BJ (cell line): ENCODE measurements at regions not wholly inside any gene's neighbourhood (a gene's known extent, or its start where the extent isn't known, plus 50 kb on each side); places are given as distances from the start of the nearest gene placed in this dataset.
"Not testable (repeated sequence)": the region's sequence is repeated elsewhere in the genome, so short reads cannot be mapped to it uniquely, and the experiment has no call there.

Source experiments
- CTCF ChIA-PET: fragments of 350-600 bp; formaldehyde crosslinking; extraction: SDS; loops from one replicate; lab custom pipeline; 2021; ENCODE audit warnings: antibody characterized with exemption, inconsistent platforms; lab: Yijun Ruan, JAX
- POLR2A ChIA-PET: fragments of 300-600 bp; sonication (Branson Sonifier 250); formaldehyde crosslinking; extraction: SDS; loops from one replicate; lab custom pipeline; 2021; ENCODE audit warnings: antibody characterized with exemption; lab: Charles Lee
- DNase-seq: peaks from one replicate; pipeline ENCODE4 v3.0.0-alpha.2; 2011; ENCODE audit warnings: low read depth
- H3K27me3 ChIP-seq: 2 replicates; pipeline ENCODE4 v1.6.0; 2011; ENCODE audit warnings: low read length; ENCODE audit not compliant: control insufficient read depth, insufficient read depth
- H3K36me3 ChIP-seq: 2 replicates; pipeline ENCODE4 v1.5.1; 2011; ENCODE audit warnings: low read length; ENCODE audit not compliant: control insufficient read depth, insufficient read depth
- H3K4me3 ChIP-seq: 2 replicates; pipeline ENCODE4 v1.5.1; 2011; ENCODE audit warnings: low read depth, mild to moderate bottlenecking, control low read depth, low read length
- TF ChIP-seq, protein P1 (sequence below): IDR thresholded peaks from 2 replicates; pipeline ENCODE4 v1.5.1; 2011; ENCODE audit warnings: low read depth, mild to moderate bottlenecking, control low read depth, inconsistent platforms, low read length, moderate library complexity; ENCODE audit not compliant: insufficient read depth

- Histone ChIP-seq H3K4me3 (no peak overlapping the region), H3K36me3 (no peaks in the 10 kb centered on the region), H3K27me3 (peaks cover 3% of the 10 kb centered on the region)
- ChIA-PET CTCF (interaction anchor here (1.5 kb wide), 1 partner anchor 12 kb away, joined by 3 read pairs; no protein-coding TSS in a partner anchor), POLR2A (no interaction called here)
- TF ChIP-seq, protein P1, sequence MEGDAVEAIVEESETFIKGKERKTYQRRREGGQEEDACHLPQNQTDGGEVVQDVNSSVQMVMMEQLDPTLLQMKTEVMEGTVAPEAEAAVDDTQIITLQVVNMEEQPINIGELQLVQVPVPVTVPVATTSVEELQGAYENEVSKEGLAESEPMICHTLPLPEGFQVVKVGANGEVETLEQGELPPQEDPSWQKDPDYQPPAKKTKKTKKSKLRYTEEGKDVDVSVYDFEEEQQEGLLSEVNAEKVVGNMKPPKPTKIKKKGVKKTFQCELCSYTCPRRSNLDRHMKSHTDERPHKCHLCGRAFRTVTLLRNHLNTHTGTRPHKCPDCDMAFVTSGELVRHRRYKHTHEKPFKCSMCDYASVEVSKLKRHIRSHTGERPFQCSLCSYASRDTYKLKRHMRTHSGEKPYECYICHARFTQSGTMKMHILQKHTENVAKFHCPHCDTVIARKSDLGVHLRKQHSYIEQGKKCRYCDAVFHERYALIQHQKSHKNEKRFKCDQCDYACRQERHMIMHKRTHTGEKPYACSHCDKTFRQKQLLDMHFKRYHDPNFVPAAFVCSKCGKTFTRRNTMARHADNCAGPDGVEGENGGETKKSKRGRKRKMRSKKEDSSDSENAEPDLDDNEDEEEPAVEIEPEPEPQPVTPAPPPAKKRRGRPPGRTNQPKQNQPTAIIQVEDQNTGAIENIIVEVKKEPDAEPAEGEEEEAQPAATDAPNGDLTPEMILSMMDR: no peak
- no peak for DNase-seq
Observed at GRCh38 chr2:47697000-47697601, 85.8 kb upstream of the MSH6 start.

DNA sequence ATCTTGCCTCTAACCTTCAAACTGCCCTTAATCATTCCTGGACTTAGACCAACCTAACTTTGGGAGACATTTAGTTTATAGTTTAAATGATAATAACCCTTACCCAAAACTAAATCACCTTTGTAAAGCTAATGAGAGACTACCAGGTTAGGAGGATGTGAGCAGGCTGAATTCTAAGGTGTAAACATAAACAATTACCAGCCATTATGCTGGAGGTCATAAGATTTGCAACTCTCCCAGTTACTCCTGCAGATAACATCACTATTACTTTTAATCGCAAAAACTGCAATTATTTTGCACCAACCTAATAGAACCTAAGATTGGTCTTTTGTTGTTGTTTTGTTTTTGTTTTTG is 86.5 kb upstream of the MSH6 start:
- Histone ChIP-seq H3K4me3 (no peak overlapping the region), H3K36me3 (no peaks in the 10 kb centered on the region), H3K27me3 (peaks cover 3% of the 10 kb centered on the region)
- POLR2A ChIA-PET: no interaction called here
- TF ChIP-seq, protein P1: no peak
- CTCF ChIA-PET: interaction anchor here (1.5 kb wide), 1 partner anchor 11 kb away, joined by 3 read pairs; no protein-coding TSS in a partner anchor
- DNase-seq: no peak

DNA sequence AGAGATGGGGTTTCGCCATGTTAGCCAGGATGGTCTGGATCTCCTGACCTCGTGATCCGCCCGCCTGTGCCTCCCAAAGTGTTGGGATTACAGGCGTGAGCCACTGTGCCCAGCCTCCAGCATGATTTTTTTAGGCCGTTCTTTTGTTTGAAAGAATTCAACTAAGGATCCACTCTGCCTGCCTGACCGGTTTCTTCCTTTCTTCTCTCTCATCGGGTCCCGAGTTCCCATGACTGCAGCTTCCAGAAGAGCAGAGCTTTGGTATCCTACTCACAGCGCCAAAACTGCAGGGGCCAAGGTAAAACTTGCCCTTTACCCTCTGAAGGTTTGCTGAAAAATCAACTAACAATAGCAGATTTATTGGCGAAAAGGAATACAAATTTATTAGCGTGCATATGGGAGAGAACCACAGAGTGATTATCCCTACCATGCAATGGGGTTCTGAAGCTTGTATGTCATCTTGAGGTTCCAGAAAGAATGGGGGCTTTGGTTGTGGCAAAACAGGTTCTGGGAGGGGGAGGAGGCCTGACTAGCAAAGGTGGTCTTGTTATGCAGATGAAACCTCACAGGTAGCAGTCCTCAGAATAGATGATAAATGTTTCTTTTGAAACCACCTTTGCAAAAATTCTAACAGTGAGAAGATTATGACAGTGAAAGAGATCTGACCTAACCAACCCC is 87.0 kb upstream of the MSH6 start:
- DNase-seq: no peak
- H3K36me3 ChIP-seq: no peaks in the 10 kb centered on the region
- H3K27me3 ChIP-seq: peaks cover 3% of the 10 kb centered on the region
- H3K4me3 ChIP-seq: no peak overlapping the region
- ChIA-PET POLR2A (no interaction called here), CTCF (interaction anchor here (1.5 kb wide), 1 partner anchor 11 kb away, joined by 3 read pairs; no protein-coding TSS in a partner anchor)
- TF ChIP-seq, protein P1: no peak

- POLR2A ChIA-PET: not testable (repeated sequence)
- CTCF ChIA-PET: interaction anchor here (0.6 kb wide), 1 partner anchor 38 kb away, joined by 3 read pairs; no protein-coding TSS in a partner anchor
Observed at GRCh38 chr2:47694451-47694850, 88.5 kb upstream of the MSH6 start.

GRCh38 chr2:47690706-47691325 is 92.1 kb upstream of the MSH6 start:
- CTCF ChIA-PET, DNase-seq: not testable (repeated sequence)

More at GRCh38 chr2:47694451-47694850, 88.5 kb upstream of the MSH6 start:
- not testable (repeated sequence) for H3K36me3 ChIP-seq, H3K4me3 ChIP-seq, DNase-seq, H3K27me3 ChIP-seq

GRCh38 chr2:47690132-47690531 is 92.8 kb upstream of the MSH6 start:
- no peak for DNase-seq
- POLR2A ChIA-PET: no interaction called here
- Histone ChIP-seq H3K36me3 (no peaks in the 10 kb centered on the region), H3K27me3 (peaks cover 3% of the 10 kb centered on the region), H3K4me3 (no peak overlapping the region)
- TF ChIP-seq, protein P1: no peak
- CTCF ChIA-PET: no interaction called here

More at GRCh38 chr2:47690706-47691325, 92.1 kb upstream of the MSH6 start:
- H3K4me3 ChIP-seq, H3K27me3 ChIP-seq, POLR2A ChIA-PET, H3K36me3 ChIP-seq: not testable (repeated sequence)

DNA sequence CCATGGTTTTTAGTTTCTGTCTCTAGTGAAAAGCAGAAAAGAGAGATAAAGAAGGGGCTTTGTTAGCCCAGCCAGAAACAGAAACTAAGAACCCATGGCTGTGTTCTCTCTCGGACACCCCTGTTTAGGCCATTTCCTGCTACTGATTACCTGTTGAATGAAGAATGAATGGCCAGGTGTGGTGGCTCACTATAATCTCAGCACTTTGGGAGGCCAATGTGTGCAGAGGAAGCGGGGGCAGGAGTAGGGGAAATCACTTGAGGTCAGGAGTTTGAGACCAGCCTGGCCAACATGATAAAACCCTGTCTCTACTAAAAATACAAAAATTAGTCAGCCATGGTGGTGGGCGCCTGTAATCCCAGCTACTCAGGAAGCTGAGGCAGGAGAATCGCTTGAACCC is 93.8 kb upstream of the MSH6 start:
- H3K36me3 ChIP-seq, H3K27me3 ChIP-seq, CTCF ChIA-PET, H3K4me3 ChIP-seq, DNase-seq, POLR2A ChIA-PET: not testable (repeated sequence)
